Epithelial cell of prostate (primary cell): ENCODE measurements at regions not wholly inside any gene's neighbourhood (a gene's known extent, or its start where the extent isn't known, plus 50 kb on each side); places are given as distances from the start of the nearest gene placed in this dataset.
"Not testable (repeated sequence)": the region's sequence is repeated elsewhere in the genome, so short reads cannot be mapped to it uniquely, and the experiment has no call there.

Experiments used
- DNase-seq: peaks from one replicate; pipeline ENCODE4 v3.0.0-alpha.2; 2011; ENCODE audit warnings: low read depth, low spot score
- H3K27ac ChIP-seq: fragments of 450-650 bp; 2 replicates; pipeline ENCODE4 v1.5.1; 2017; ENCODE audit warnings: mild to moderate bottlenecking

DNA sequence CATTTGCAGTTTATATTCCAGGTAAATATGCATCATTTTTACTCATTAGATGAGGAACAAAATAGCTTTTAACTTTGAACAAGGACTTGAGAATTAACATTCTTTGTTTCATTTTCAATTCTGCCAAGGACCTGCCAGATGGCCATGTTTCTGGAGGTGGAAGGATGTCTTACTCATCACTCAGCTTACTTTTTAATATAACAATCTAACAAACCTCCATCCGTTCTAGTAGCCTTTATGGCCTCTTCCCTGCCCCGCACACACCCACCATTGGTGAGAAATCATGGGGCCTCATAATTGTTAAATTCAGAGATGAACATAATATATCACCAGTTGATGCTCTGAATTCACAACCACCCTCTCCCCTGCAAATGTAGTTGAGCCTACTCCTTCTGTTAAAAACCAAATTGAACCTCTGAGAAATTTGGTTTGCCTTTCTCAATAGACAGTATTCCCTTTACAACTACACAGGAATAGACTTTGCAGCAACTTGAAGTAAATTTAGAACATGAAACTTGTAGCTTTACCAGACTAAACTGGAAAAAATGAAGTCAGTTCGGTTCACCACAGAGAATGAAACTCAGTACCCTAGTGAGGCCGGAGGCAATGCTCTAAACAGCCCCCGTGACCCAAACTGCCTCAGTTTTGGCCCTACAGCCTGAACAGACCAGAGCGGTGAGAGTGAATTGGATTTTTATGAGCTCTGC, 50.1 kb upstream of the ACSL4 start:
- no peak for DNase-seq
- H3K27ac ChIP-seq, result no peak overlapping the region

DNA sequence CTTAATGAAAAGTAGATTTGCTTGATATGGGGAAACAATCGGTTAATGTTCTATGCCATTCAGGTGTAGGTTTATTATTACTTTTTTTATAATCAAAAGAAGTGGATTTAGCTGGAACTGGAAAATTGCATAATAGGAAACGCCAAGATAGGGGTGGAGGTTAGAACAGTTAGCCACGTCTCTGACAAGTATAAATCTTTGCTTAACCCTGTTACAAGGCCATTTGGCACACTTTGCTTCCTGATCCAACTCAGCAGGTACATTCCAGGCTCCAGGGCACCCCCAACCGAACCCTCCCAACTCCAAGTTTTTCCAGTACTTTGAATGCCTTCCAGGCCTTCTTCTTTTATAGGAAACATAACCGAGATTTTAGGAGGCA, 50.6 kb upstream of the ACSL4 start:
- H3K27ac ChIP-seq, result no peak overlapping the region
- DNase-seq, result no peak

GRCh38 chrX:109785053-109785452, 52.0 kb upstream of the ACSL4 start:
- no peak for DNase-seq

GRCh38 chrX:109790511-109790910, 57.5 kb upstream of the ACSL4 start:
- not testable (repeated sequence) for H3K27ac ChIP-seq, DNase-seq

More at GRCh38 chrX:109785053-109785452, 52.0 kb upstream of the ACSL4 start:
- H3K27ac ChIP-seq, result no peak overlapping the region

- peak; percentile 60 for DNase-seq
- H3K27ac ChIP-seq, result peak overlapping the region; percentile 67
Observed at GRCh38 chrX:109793191-109793590, 60.1 kb upstream of the ACSL4 start.

DNA sequence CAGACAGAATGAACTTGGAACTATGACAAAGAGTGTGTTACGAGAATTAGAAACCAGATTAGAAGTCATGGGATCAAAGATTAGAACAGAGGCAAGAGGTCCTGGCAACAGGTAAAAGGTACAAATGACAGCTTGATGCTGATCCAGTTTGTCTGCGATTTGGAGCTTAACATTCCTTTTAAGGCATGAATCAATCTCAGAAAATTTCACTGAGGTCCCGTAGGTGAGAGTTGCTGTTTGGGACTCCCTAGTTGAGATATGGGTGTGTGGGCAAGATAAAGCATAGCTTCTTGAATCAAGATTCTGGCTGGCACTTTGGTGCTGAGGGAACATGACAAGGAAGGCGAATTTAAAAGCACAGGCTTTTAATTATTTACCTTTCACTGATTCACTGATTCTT, 62.6 kb upstream of the ACSL4 start:
- DNase-seq, result no peak
- no peak overlapping the region for H3K27ac ChIP-seq

- no peak for DNase-seq
Observed at GRCh38 chrX:109797311-109797975, 64.4 kb upstream of the ACSL4 start.

DNA sequence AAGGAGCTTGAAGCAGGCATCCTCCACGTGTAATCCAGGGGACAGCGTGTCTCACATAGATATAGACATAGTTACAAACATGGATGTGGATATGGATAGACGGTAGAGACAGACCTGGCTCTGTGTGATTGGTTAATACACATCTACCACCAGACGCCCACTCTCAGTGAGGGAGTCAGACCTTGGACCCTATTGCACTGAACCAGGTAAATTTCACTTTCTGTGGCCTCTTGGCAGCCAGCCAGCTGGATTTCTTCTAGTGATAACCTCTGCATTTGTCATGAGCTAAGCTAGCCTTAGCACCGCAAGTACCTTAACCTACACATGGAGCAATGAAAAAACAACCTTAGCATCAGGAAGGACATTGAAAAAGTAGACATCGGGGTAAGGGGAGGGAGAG, 79.2 kb upstream of the ACSL4 start:
- no peak overlapping the region for H3K27ac ChIP-seq
- DNase-seq, result no peak

More at GRCh38 chrX:109797311-109797975, 64.4 kb upstream of the ACSL4 start:
- peak overlapping the region; percentile 33 for H3K27ac ChIP-seq

GRCh38 chrX:109813236-109813635, 80.2 kb upstream of the ACSL4 start:
- no peak overlapping the region for H3K27ac ChIP-seq
- no peak for DNase-seq

DNA sequence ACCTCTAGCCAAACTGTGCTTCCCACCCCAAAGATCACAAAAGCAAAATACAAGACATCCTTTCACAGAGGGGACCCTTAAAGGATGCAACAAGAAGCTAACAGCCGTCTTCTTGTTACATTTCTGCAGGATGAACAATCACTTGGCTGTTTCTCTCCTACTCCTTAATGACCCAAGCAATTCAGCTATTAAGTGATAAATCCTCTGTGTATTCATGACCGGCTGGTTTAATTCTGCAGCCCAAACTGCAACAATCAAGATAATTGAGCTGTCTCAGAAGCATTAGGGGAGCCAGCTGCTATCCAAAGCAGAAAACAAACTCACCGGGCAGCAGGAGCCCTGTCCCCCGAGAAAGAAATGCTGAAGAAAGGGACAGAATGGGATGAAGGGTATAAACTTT, 85.9 kb upstream of the ACSL4 start:
- H3K27ac ChIP-seq, result no peak overlapping the region
- no peak for DNase-seq

DNA sequence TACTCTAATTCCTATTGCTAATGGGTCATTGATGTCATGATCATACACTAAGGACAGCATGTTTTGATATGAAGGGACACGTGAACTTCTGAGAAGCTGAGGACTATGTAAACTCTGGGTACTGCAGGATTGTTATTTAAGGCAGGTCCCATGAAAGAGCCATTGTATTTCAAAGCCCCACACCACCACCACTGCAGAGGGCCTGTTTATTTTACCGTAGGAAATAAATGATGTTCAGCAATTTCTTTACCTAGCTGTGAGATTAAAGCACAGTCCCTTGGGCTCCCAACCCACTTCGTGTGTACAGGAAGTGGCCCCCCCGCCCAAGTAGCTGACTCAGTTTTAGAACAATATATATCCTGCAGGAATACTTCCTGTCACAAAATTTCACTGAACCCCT, 89.8 kb upstream of the ACSL4 start:
- no peak for DNase-seq
- no peak overlapping the region for H3K27ac ChIP-seq

DNA sequence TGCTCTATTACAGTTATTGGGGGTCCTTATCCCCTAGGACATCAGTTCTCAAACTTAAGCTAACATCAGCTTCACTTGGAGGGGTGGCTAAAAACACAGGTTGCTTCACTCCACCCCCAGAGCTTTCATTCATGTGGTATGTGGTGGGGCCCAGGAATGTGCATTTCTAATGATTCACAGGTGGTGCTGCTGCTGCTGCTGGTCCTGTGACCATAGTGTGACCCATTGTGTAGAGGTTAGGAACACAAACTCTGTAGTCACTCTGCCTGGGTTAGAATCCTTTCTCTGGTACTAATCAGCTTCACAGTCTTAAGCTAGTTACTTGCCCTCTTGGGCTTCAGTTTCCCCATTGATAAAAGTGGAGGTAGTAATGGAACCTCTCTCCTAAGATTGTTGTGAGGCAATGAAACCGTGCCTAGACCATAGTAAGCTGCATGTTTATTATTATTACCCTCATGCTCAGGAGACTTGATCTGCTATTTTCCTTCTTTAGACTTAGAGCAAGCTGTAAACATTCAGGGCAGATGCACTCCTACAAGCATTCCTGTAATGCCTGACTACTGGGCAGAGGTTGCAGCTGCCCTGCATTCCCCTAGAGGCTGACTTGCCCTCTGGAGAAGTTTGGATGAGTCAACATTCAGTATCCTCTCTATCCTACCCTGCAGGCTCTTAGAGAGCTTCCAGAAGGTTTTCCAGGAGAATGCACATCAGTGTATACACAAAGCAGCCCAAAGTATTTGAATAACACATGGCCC, 94.1 kb upstream of the ACSL4 start:
- H3K27ac ChIP-seq, result no peak overlapping the region
- DNase-seq, result no peak

GRCh38 chrX:109827772-109828171, 94.7 kb upstream of the ACSL4 start:
- DNase-seq, result no peak
- H3K27ac ChIP-seq, result no peak overlapping the region

DNA sequence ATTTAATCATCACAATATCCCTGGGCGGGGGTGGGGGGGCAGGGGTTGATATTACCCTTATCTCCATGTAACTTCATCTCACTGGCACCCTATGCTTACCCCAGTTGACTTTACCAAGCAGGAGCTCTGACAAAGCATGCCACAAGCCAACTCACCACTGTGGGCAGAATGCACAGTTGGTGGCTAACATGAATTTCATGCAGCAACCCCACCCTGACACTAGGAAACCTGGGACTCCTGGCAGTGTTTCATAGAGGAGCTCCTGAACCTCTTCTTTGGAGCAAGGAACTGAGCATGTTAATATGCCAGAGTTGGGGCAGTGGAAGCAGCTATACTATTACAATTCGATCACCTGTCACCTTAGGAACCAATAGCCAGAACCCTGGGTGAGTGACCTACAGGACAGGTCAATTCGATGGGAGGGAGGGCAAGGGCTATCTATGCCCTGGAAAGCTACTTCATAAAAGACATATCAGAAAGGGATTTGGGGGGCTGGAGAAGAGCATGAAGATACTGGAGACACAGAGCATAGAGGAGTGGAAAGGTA, 97.2 kb upstream of the ACSL4 start:
- no peak for DNase-seq
- H3K27ac ChIP-seq, result no peak overlapping the region

- H3K27ac ChIP-seq, result no peak overlapping the region
- DNase-seq, result no peak
Observed at GRCh38 chrX:109830704-109831206, 97.7 kb upstream of the ACSL4 start.

DNA sequence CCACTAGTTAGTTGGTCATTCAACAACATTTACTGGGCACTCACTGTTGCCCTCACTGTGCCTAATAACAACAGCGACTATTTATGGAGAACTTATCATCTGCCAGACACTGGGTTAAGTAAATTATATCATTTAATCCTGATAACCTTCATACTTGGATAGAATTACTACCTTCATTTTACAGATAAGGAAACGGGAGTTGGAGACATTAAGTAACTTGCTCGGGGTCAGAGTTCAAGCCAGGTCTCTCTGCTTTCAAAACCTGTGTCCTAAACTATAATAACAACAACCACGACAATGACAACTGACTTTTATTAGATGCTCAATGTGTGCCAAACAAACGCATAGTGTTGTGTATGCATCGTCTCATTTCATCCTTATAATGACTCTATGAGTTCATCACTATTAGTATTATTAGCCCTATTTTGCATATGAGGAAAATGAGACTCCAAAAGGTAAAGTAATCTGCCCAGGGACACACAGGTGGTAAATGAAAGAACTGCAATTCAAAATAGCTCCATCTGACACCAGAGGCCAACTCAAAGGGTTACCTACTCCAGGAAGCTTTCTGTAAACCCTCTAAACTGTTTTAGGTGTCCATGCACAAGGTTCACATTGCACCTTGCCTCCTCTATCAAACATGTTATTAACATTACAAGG, 98.4 kb upstream of the ACSL4 start:
- no peak for DNase-seq
- no peak overlapping the region for H3K27ac ChIP-seq

- no peak for DNase-seq
- peak overlapping the region; percentile 31 for H3K27ac ChIP-seq
Observed at GRCh38 chrX:109839694-109840567, 106.9 kb upstream of the ACSL4 start.

DNA sequence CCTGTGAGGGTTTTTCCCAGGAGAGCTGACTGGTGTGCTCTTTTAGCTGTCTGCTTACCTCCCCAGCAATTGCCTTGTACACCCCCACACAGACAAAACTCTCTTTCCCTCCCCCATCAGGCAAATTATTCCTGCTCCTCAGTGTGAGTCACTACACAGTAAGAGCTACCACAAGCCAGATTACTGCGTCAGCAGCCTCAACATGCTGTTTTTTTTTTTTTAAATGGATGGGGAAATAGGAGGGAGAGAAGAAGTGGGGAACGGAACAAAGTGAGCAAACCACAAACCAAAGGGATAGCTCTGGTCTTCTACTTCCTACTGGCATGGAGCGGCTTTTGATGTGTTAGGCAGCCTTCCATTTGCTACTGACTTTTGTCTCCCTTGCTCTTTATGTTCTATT, 107.5 kb upstream of the ACSL4 start:
- H3K27ac ChIP-seq, result peak overlapping the region; percentile 31
- peak; percentile 45 for DNase-seq

- no peak for DNase-seq
- peak overlapping the region; percentile 31 for H3K27ac ChIP-seq
Observed at GRCh38 chrX:109841257-109841656, 108.2 kb upstream of the ACSL4 start.
